Skeletal muscle satellite cell (primary cell): ENCODE measurements at regions not wholly inside any gene's neighbourhood (a gene's known extent, or its start where the extent isn't known, plus 50 kb on each side); places are given as distances from the start of the nearest gene placed in this dataset.
A peak's percentile ranks its signal among the peaks of the same experiment; 100 is the strongest.

Source experiments
- H3K27me3 ChIP-seq: 2 replicates; pipeline ENCODE4 v1.7.0; 2013; ENCODE audit warnings: low read length; ENCODE audit not compliant: control insufficient read depth, insufficient read depth
- H3K36me3 ChIP-seq: 2 replicates; pipeline ENCODE4 v1.7.0; 2013; ENCODE audit warnings: mild to moderate bottlenecking, control low read depth, low read length; ENCODE audit not compliant: insufficient read depth
- H3K4me1 ChIP-seq: 2 replicates; pipeline ENCODE4 v1.7.0; 2013; ENCODE audit warnings: low read length; ENCODE audit not compliant: control insufficient read depth, insufficient read depth
- H3K4me2 ChIP-seq: 2 replicates; pipeline ENCODE4 v1.7.0; 2013; ENCODE audit warnings: mild to moderate bottlenecking, low read length
- H3K4me3 ChIP-seq: 2 replicates; pipeline ENCODE4 v1.7.0; 2013; ENCODE audit warnings: low read length
- H3K9ac ChIP-seq: 2 replicates; pipeline ENCODE4 v1.7.0; 2013; ENCODE audit warnings: mild to moderate bottlenecking, low read depth, low read length, moderate library complexity
- H3K9me3 ChIP-seq: replicated peaks from 2 replicates; pipeline ENCODE4 v1.7.0; 2013; ENCODE audit warnings: mild to moderate bottlenecking, control low read depth, low read length

- H3K9ac ChIP-seq: no peak overlapping the region
- H3K36me3 ChIP-seq: no peaks in the 10 kb centered on the region
- H3K4me1 ChIP-seq: no peaks in the 10 kb centered on the region
- no peaks in the 10 kb centered on the region for H3K9me3 ChIP-seq
- no peak overlapping the region for H3K4me2 ChIP-seq
- H3K27me3 ChIP-seq: peaks cover 8% of the 10 kb centered on the region
- no peak overlapping the region for H3K4me3 ChIP-seq
These were observed 52.5 kb upstream of the C11orf58 start for GRCh38 chr11:16685914-16686313.

- H3K9me3 ChIP-seq: no peaks in the 10 kb centered on the region
These were observed 59.9 kb upstream of the C11orf58 start for GRCh38 chr11:16678466-16679116.

GRCh38 chr11:16669799-16670415 is 68.5 kb upstream of the C11orf58 start:
- Histone ChIP-seq H3K4me3 (no peak overlapping the region), H3K4me1 (peaks cover 5% of the 10 kb centered on the region), H3K27me3 (no peaks in the 10 kb centered on the region), H3K9me3 (no peaks in the 10 kb centered on the region), H3K36me3 (no peaks in the 10 kb centered on the region), H3K9ac (no peak overlapping the region), H3K4me2 (no peak overlapping the region)

More at GRCh38 chr11:16678466-16679116, 59.9 kb upstream of the C11orf58 start:
- Histone ChIP-seq H3K4me1 (no peaks in the 10 kb centered on the region), H3K4me2 (no peak overlapping the region), H3K36me3 (no peaks in the 10 kb centered on the region), H3K27me3 (peaks cover 4% of the 10 kb centered on the region), H3K9ac (no peak overlapping the region), H3K4me3 (no peak overlapping the region)

- Histone ChIP-seq H3K4me3 (no peak overlapping the region), H3K9ac (no peak overlapping the region)
These were observed 105.9 kb upstream of the C11orf58 start for GRCh38 chr11:16632295-16633200.

GRCh38 chr11:16630651-16631050 is 107.8 kb upstream of the C11orf58 start:
- no peaks in the 10 kb centered on the region for H3K9me3 ChIP-seq
- H3K36me3 ChIP-seq: no peaks in the 10 kb centered on the region
- no peak overlapping the region for H3K9ac ChIP-seq
- no peak overlapping the region for H3K4me2 ChIP-seq
- H3K27me3 ChIP-seq: peaks cover 26% of the 10 kb centered on the region
- no peak overlapping the region for H3K4me3 ChIP-seq
- H3K4me1 ChIP-seq: no peaks in the 10 kb centered on the region

More at GRCh38 chr11:16632295-16633200, 105.9 kb upstream of the C11orf58 start:
- Histone ChIP-seq H3K4me2 (no peak overlapping the region), H3K27me3 (peaks cover 18% of the 10 kb centered on the region), H3K36me3 (no peaks in the 10 kb centered on the region), H3K9me3 (no peaks in the 10 kb centered on the region), H3K4me1 (no peaks in the 10 kb centered on the region)

- Histone ChIP-seq H3K4me2 (no peak overlapping the region), H3K9me3 (no peaks in the 10 kb centered on the region), H3K27me3 (peaks cover 14% of the 10 kb centered on the region), H3K4me3 (no peak overlapping the region), H3K36me3 (no peaks in the 10 kb centered on the region), H3K9ac (no peak overlapping the region), H3K4me1 (peaks cover under 1% of the 10 kb centered on the region)
These were observed 120.0 kb upstream of the C11orf58 start for GRCh38 chr11:16618431-16618830.

GRCh38 chr11:16615480-16615879 is 123.0 kb upstream of the C11orf58 start:
- no peaks in the 10 kb centered on the region for H3K9me3 ChIP-seq
- H3K9ac ChIP-seq: no peak overlapping the region
- peaks cover 30% of the 10 kb centered on the region for H3K27me3 ChIP-seq
- no peaks in the 10 kb centered on the region for H3K36me3 ChIP-seq
- H3K4me2 ChIP-seq: no peak overlapping the region
- H3K4me1 ChIP-seq: peaks cover 10% of the 10 kb centered on the region
- H3K4me3 ChIP-seq: no peak overlapping the region

- Histone ChIP-seq H3K9ac (peak overlapping the region; percentile 75), H3K36me3 (no peaks in the 10 kb centered on the region), H3K4me1 (peaks cover 10% of the 10 kb centered on the region), H3K4me2 (peak overlapping the region; percentile 100), H3K4me3 (peak overlapping the region; percentile 82), H3K9me3 (no peaks in the 10 kb centered on the region), H3K27me3 (peaks cover 28% of the 10 kb centered on the region)
These were observed 124.7 kb upstream of the C11orf58 start for GRCh38 chr11:16613512-16614381.

- Histone ChIP-seq H3K4me1 (peaks cover 10% of the 10 kb centered on the region), H3K4me3 (peak overlapping the region; percentile 82), H3K9me3 (no peaks in the 10 kb centered on the region), H3K27me3 (peaks cover 28% of the 10 kb centered on the region), H3K36me3 (no peaks in the 10 kb centered on the region), H3K4me2 (peak overlapping the region; percentile 100), H3K9ac (peak overlapping the region; percentile 75)
These were observed 125.3 kb upstream of the C11orf58 start for GRCh38 chr11:16613262-16613511.

- H3K4me3 ChIP-seq: peak overlapping the region; percentile 82
- peak overlapping the region; percentile 100 for H3K4me2 ChIP-seq
- H3K27me3 ChIP-seq: peaks cover 28% of the 10 kb centered on the region
- H3K4me1 ChIP-seq: peaks cover 10% of the 10 kb centered on the region
- no peaks in the 10 kb centered on the region for H3K9me3 ChIP-seq
- no peaks in the 10 kb centered on the region for H3K36me3 ChIP-seq
- peak overlapping the region; percentile 75 for H3K9ac ChIP-seq
These were observed 125.7 kb upstream of the C11orf58 start for GRCh38 chr11:16612566-16613261.
